HEK293 (cell line): ENCODE measurements at regions not wholly inside any gene's neighbourhood (a gene's known extent, or its start where the extent isn't known, plus 50 kb on each side); places are given as distances from the start of the nearest gene placed in this dataset.

Experiments
- PRDM10 ChIP-seq: fragments of 450-650 bp; formaldehyde crosslinking; IDR thresholded peaks from 2 replicates; pipeline ENCODE4 v1.5.1; 2016; ENCODE audit warnings: missing biosample characterization, missing genetic modification characterization
- ZNF335 ChIP-seq: fragments of 450-650 bp; formaldehyde crosslinking; conservative IDR thresholded peaks from 2 replicates; pipeline ENCODE4 v1.5.1; 2016; ENCODE audit warnings: missing biosample characterization, missing genetic modification characterization
- ZNF433 ChIP-seq: fragments of 450-650 bp; formaldehyde crosslinking; IDR thresholded peaks from 2 replicates; pipeline ENCODE4 v1.5.1; 2016; ENCODE audit warnings: missing biosample characterization, missing genetic modification characterization, low read depth
- ZNF747 ChIP-seq: fragments of 450-650 bp; formaldehyde crosslinking; IDR thresholded peaks from 2 replicates; pipeline ENCODE4 v1.5.1; 2016; ENCODE audit warnings: missing biosample characterization, missing genetic modification characterization

- TF ChIP-seq ZNF747 (no peak), PRDM10 (tag by site-specific recombination) (no peak), ZNF433 (no peak), ZNF335 (tag by site-specific recombination) (no peak)
These were observed 322.2 kb upstream of the DIO3 start for GRCh38 chr14:101239065-101239464.
